Suppressor macrophage treated with lipopolysaccharide for 4 hours (primary cell): ENCODE measurements at regions not wholly inside any gene's neighbourhood (a gene's known extent, or its start where the extent isn't known, plus 50 kb on each side); places are given as distances from the start of the nearest gene placed in this dataset.

Experiments
- DNase-seq: peaks from one replicate; pipeline ENCODE4 v3.0.0-alpha.2; 2020

GRCh38 chr10:43863859-43864591 is 215.3 kb upstream of the ZNF32 start:
- no peak for DNase-seq

DNA sequence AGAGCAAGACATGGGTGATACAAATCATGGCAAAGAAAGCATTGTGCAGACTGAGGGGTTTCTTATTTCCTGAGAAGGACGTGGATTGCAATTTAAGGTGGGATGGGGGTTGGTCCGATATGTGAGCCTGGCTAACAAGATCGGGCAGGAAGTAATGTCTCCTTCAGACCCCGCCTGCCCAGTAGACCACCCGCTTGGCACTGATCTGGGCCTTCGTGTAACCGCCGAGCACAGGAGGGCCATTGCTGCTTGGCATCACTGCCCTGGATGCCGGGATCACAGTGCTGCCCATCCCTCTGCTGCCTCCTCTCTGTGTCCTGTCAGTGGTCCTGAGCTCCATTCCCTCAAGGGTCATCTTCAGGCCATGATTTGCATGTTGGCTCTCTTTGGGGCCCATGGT is 214.6 kb upstream of the ZNF32 start:
- DNase-seq, result no peak

- DNase-seq, result no peak
Measured at GRCh38 chr10:43862756-43863155, 214.1 kb upstream of the ZNF32 start.

DNA sequence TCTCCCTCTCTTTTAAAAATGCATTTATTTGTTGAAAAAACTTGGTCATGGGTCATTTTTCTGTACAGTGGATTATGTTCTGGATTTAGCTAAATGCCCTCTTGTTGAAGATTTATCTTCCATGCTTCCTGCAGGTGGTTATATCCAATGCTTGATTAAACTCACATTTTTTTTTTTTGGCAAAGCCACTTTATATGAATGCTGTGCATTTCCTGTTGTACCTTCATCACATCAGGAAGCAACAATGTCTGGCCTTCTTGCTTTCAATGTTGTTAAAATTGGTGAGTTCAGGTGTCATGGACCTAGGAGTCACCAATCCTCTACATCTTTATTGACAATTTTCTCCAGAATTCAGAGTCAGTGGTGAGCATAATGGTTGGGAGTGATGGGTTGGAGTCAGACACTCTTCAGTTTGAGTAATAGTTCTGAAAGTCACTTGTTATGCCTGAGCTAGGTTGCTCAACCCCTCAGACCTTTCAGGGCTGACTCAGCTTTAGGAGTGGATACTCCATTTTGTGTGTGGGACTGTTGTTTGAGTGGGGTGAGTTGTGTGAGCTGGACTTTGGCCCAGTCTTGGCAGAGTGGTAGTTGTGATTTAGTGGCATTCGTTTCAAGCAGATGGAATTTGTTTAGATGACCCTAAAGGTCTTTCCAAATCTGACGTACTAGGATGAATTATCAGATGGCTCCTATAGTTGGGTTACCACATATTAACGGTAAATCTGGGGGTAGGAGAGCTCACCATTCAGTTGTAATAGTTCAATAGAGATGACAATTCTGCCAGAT is 213.5 kb upstream of the ZNF32 start:
- DNase-seq, result no peak

GRCh38 chr10:43859016-43859525 is 210.4 kb upstream of the ZNF32 start:
- no peak for DNase-seq

GRCh38 chr10:43857931-43858315 is 209.2 kb upstream of the ZNF32 start:
- no peak for DNase-seq

- DNase-seq, result no peak
Measured at GRCh38 chr10:43857206-43857930, 208.7 kb upstream of the ZNF32 start.

GRCh38 chr10:43856299-43856698 is 207.6 kb upstream of the ZNF32 start:
- no peak for DNase-seq

- no peak for DNase-seq
Measured at GRCh38 chr10:43855667-43856210, 207.1 kb upstream of the ZNF32 start.

- DNase-seq, result no peak
Measured at GRCh38 chr10:43854007-43854406, 205.3 kb upstream of the ZNF32 start.

- DNase-seq, result no peak
Measured at GRCh38 chr10:43853369-43853768, 204.7 kb upstream of the ZNF32 start.

DNA sequence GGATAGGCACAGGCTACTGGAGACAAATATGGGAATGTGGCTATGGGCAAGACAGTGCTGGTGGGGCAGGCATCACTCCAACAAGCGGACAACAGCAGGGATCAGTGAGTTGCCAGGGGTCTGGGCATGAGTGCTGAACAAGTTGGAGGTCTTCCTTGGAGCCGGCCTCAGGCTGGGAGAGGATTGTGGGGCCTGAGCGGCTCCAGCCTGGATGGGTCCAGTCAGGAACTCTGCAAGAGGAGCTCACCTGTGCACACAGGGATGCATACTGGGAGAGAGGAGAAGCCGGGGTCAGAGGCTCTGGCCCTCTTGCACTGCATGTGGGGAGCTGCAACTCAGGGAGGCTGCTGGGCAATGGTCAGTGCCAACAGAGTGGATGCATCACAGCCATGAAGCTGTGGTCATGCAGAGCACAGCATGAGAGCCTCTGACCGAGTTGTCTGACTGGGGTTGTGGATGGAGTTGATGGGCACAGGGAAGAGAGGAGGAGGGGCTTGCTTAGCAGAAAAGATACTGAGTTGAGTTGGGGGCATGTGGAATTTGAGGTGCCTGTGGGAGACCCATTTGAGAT is 204.0 kb upstream of the ZNF32 start:
- DNase-seq, result no peak

- no peak for DNase-seq
Measured at GRCh38 chr10:43852149-43852548, 203.5 kb upstream of the ZNF32 start.

DNA sequence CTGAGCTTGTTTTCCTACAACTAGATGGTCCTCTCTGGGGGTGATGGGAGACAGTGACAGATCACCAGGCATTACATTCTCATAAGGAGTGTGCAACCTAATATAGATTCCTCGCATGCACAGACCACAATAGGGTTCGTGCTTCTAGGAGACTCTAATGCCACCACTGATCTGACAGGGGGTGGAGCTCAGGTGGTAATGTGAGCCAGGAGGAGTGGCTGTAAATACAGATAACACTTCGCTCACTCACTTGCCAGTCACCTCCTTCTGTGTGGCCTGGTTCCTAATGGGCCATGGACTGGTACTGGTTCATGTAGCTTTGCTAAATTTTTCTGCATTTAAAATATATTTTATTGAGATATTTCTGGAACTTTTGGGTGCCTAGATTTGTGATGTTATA is 202.3 kb upstream of the ZNF32 start:
- DNase-seq, result no peak

- no peak for DNase-seq
Measured at GRCh38 chr10:43849551-43849950, 200.9 kb upstream of the ZNF32 start.

DNA sequence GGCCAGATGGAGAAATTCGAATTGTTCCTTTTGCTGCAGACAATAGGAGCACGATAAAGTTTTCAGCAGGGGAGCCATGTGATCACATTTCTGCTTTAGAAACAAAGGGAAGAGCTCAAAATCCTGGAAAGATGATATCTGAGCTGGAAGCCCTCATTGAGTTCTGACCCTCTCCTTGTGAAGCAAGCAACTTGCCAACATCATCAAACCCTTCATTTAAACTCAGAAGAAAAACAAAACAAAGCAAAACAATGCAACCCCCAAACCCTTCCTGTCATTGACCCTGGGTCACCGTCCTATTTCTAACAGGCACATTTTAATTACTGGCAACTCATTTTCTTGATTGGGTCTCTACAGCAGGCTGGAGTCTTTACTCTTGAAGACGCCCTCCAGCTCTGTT is 198.3 kb upstream of the ZNF32 start:
- no peak for DNase-seq

- DNase-seq, result peak; percentile 11
Measured at GRCh38 chr10:43846187-43846680, 197.6 kb upstream of the ZNF32 start.

GRCh38 chr10:43845121-43845520 is 196.4 kb upstream of the ZNF32 start:
- no peak for DNase-seq

DNA sequence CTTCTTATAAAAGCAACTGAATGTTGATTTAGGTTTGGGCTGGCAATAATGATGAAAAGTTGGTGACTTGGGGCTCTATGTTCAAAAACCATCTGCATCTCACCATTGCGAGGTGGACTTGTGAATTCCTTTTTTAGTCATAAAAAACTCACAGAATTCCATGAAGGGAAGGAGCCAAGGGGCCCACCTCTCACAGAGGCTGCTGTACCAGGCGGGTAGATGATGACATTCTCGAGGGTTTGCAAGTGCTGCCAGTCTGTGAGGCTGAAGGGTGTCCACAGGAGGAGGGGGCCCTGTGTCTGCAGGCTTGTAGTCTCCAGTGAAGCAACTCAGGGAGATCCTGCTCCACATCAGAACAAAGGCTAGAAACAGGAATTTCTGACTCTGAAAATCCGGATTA is 195.5 kb upstream of the ZNF32 start:
- no peak for DNase-seq

DNA sequence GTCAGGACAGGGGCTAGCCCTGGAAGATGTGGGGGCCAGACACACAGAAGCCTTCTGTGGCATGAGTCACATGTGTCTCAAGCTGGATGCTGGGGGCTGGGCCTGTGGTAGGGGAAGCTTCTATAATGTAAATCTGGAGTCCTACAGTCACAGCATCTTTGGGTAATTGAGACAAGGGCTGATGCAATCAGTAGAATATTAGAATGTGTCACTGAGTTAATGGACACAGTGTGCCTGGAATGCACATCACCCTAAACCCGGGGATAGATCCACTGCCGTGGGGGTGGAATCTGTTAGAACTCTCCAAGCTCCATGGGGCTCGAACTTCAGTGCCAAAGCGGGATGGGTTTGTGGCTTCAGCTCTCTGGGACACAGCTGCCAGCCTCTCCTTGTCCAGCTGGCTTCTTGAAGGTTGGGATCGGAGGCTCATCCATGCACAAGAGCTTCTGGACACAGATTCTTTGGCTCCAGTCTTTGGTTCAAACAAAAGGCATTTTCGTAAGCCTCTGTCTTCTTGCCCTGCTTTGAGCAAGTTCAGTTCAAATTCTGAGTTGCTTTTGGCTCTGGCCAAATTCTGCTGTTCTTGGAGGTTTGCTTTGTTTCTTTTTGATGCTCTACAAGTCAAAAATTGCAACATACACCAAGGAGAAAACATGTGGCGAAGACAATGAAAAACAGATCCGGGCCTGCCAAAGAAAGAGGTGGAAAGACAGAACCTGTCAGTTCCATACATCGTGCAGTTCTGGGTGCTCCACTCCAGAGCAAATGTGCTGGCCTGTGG is 194.8 kb upstream of the ZNF32 start:
- no peak for DNase-seq

DNA sequence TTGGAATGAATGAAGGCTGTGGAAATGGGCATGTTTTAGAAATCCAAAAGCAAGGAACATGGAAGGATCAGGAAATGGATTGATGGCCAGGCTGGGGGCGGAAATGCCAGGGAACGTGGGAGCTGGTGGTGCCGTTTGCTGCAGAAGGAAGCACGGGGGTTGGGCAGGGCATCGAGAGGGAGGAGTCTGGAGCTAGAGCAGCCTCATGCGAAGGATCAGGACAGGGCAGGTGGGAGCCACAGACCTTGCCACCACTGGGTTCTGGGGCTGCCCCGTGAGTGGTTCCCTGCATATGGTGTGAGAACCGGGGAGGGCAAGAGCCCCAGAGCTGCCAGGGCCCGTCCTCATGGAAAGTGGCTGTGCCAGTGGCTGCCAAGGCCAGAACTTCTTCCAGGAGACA is 193.8 kb upstream of the ZNF32 start:
- no peak for DNase-seq

- DNase-seq, result no peak
Measured at GRCh38 chr10:43842072-43842471, 193.4 kb upstream of the ZNF32 start.
